HepG2 (cell line): ENCODE measurements at regions not wholly inside any gene's neighbourhood (a gene's known extent, or its start where the extent isn't known, plus 50 kb on each side); places are given as distances from the start of the nearest gene placed in this dataset.

Experiments
- ATAC-seq: fragments of 200-7000 bp; cut with Tn5 transposase; 3 replicates; pipeline ENCODE4 v1.9.1; 2020; ENCODE audit warnings: mild to moderate bottlenecking, moderate library complexity
- BruUV-seq: library from RNA; stranded (reverse); fragments of 400-500 nt; replicated peaks from 2 replicates; lab custom pipeline; 2021; lab: Mats Ljungman, UMichigan
- CTCF ChIA-PET: fragments of 300-600 bp; formaldehyde crosslinking; extraction: SDS; loops from one replicate; lab custom pipeline; 2021; ENCODE audit warnings: low total read pairs, inconsistent platforms, low intra/inter-chr PET ratio; lab: Yijun Ruan, JAX
- POLR2A ChIA-PET: fragments of 350-600 bp; sonication (Branson Sonifier 250); formaldehyde crosslinking; loops from one replicate; lab custom pipeline; 2020; ENCODE audit warnings: antibody characterized with exemption, inconsistent platforms; lab: Yijun Ruan, JAX
- DNase-seq: peaks from one replicate; pipeline ENCODE4 v3.0.0-alpha.2; 2015; ENCODE audit warnings: low spot score
- FAIRE-seq: peaks from 3 replicates; lab custom pipeline; 2011; peaks lifted over from hg19 to GRCh38; lab: Jason Lieb, UNC
- H2AFZ ChIP-seq: one replicate; pipeline ENCODE4 v1.6.1; 2011; ENCODE audit warnings: low read length, inconsistent platforms
- H3K27ac ChIP-seq: fragments of 300-600 bp; 3 replicates; pipeline ENCODE4 v1.8.0; 2011; ENCODE audit warnings: mixed run types, mild to moderate bottlenecking, mixed read lengths, low read length, inconsistent platforms; ENCODE audit not compliant: insufficient read depth; ENCODE audit errors: extremely low read length
- H3K27me3 ChIP-seq, 2 experiments: fragments of 200-600 bp in 1 of 2; 2 replicates in 1 of 2; 3 replicates in 1 of 2; pipeline versions ENCODE4 v1.6.0 to v1.8.0; 2011; ENCODE audit warnings: low read length in 2 of 2, mild to moderate bottlenecking in 2 of 2, moderate library complexity in 2 of 2, inconsistent platforms in 1 of 2; ENCODE audit not compliant: insufficient read depth in 2 of 2, control insufficient read depth in 1 of 2
- H3K36me3 ChIP-seq, 2 experiments: fragments of 200-600 bp in 1 of 2; replicated peaks in 1 of 2; 2 replicates in 1 of 2; 3 replicates in 1 of 2; pipeline versions ENCODE4 v1.5.1 to v1.8.0; 2011; ENCODE audit warnings: low read length in 2 of 2, inconsistent platforms in 1 of 2; ENCODE audit not compliant: insufficient read depth in 2 of 2, control insufficient read depth in 1 of 2
- H3K4me1 ChIP-seq: 2 replicates; pipeline ENCODE4 v1.5.1; 2012; ENCODE audit warnings: low read length, inconsistent platforms; ENCODE audit not compliant: insufficient read depth
- H3K4me2 ChIP-seq: 2 replicates; pipeline ENCODE4 v1.6.0; 2011; ENCODE audit warnings: low read depth, low read length, inconsistent platforms
- H3K4me3 ChIP-seq, 3 experiments: fragments of 200-600 bp in 1 of 3; sonication (generic), shearing (Covaris generic) in 1 of 3; replicated peaks in 1 of 3; 2 replicates each; pipeline ENCODE4 v1.5.1; 2011 to 2016; ENCODE audit warnings: low read length in 3 of 3, inconsistent platforms in 2 of 3, low read depth in 2 of 3, mild to moderate bottlenecking in 2 of 3, control low read depth in 1 of 3, mixed read lengths in 1 of 3; ENCODE audit not compliant: insufficient read depth in 1 of 3
- H3K79me2 ChIP-seq: one replicate; pipeline ENCODE4 v1.6.1; 2011; ENCODE audit warnings: low read length, inconsistent platforms; ENCODE audit not compliant: insufficient read depth
- H3K9ac ChIP-seq: 2 replicates; pipeline ENCODE4 v1.6.0; 2011; ENCODE audit warnings: mild to moderate bottlenecking, low read depth, low read length, inconsistent platforms; ENCODE audit not compliant: insufficient read depth
- H3K9me3 ChIP-seq: 2 replicates; pipeline ENCODE4 v1.5.1; 2012; ENCODE audit warnings: mild to moderate bottlenecking, low read length
- H4K20me1 ChIP-seq: 2 replicates; pipeline ENCODE4 v1.6.0; 2011; ENCODE audit warnings: inconsistent platforms, mild to moderate bottlenecking, low read length, moderate library complexity; ENCODE audit not compliant: insufficient read depth
- ATF7 ChIP-seq, 2 experiments: fragments of 450-650 bp in 1 of 2; sonication (generic) in 1 of 2; formaldehyde crosslinking in 1 of 2; IDR thresholded peaks; 2 replicates each; pipeline versions ENCODE4 v1.4.0 to v1.6.1; 2016 to 2020; ENCODE audit warnings: antibody characterized with exemption in 1 of 2, mild to moderate bottlenecking in 1 of 2, missing genetic modification reagents in 1 of 2
- CREB1 ChIP-seq, 2 experiments: fragments of 450-650 bp in 1 of 2; IDR thresholded peaks; 2 replicates each; pipeline ENCODE4 v1.6.1; 2016 to 2017; ENCODE audit warnings: control low read depth in 1 of 2, mild to moderate bottlenecking in 1 of 2, missing compliant biosample characterization in 1 of 2, missing genetic modification characterization in 1 of 2
- DNMT1 ChIP-seq: sonication (generic); formaldehyde crosslinking; IDR thresholded peaks from 2 replicates; pipeline ENCODE4 v1.5.1; 2020; ENCODE audit warnings: mild to moderate bottlenecking, missing genetic modification reagents
- HDAC1 ChIP-seq: sonication (generic); formaldehyde crosslinking; IDR thresholded peaks from 2 replicates; pipeline ENCODE4 v1.5.1; 2020; ENCODE audit warnings: mild to moderate bottlenecking, missing genetic modification reagents
- ISX ChIP-seq: sonication (generic); formaldehyde crosslinking; conservative IDR thresholded peaks from 2 replicates; pipeline ENCODE4 v1.5.0; 2020; ENCODE audit warnings: missing genetic modification reagents
- NR2C2 ChIP-seq: sonication (generic); formaldehyde crosslinking; IDR thresholded peaks from 2 replicates; pipeline ENCODE4 v1.4.0; 2020; ENCODE audit warnings: missing genetic modification reagents, mild to moderate bottlenecking, moderate library complexity, borderline replicate concordance
- ZNF20 ChIP-seq: sonication (generic); formaldehyde crosslinking; IDR thresholded peaks from 2 replicates; pipeline ENCODE4 v1.4.0; 2020; ENCODE audit warnings: mild to moderate bottlenecking, moderate library complexity, missing genetic modification reagents
- ZNF343 ChIP-seq: sonication (generic); formaldehyde crosslinking; IDR thresholded peaks from 2 replicates; pipeline ENCODE4 v1.4.0; 2020; ENCODE audit warnings: mild to moderate bottlenecking, missing genetic modification reagents
- ZNF7 ChIP-seq: IDR thresholded peaks from 2 replicates; pipeline ENCODE4 v1.6.1; 2016; ENCODE audit warnings: missing biosample characterization, missing genetic modification reagents
- WGBS: methylation state at CpG from one replicate; pipeline ENCODE4 v1.1.6; 2017; ENCODE audit warnings: low lambda C conversion rate; 5-methylcytosine and 5-hydroxymethylcytosine counted together
- in situ Hi-C: cut with HindIII; loops from 2 replicates; pipeline ENCODE4 v1.10.0; 2017; ENCODE audit warnings: low pct_unique_long_range_greater_than_20kb; ENCODE audit not compliant: extremely low pct_ligation_motif_present
- intact Hi-C: fragments of 100-400 bp; cut with micrococcal nuclease; formaldehyde crosslinking; loops from one replicate; pipeline ENCODE4 v1.10.0; 2022; ENCODE audit not compliant: unreplicated experiment
- TF ChIP-seq, protein P1 (sequence below): sonication (generic); formaldehyde crosslinking; IDR thresholded peaks from 2 replicates; pipeline ENCODE4 v1.4.0; 2020; ENCODE audit warnings: missing genetic modification reagents
- TF ChIP-seq, protein P2 (sequence below): IDR thresholded peaks from 2 replicates; pipeline ENCODE4 v1.6.1; 2016; ENCODE audit warnings: low read depth, borderline replicate concordance

DNA sequence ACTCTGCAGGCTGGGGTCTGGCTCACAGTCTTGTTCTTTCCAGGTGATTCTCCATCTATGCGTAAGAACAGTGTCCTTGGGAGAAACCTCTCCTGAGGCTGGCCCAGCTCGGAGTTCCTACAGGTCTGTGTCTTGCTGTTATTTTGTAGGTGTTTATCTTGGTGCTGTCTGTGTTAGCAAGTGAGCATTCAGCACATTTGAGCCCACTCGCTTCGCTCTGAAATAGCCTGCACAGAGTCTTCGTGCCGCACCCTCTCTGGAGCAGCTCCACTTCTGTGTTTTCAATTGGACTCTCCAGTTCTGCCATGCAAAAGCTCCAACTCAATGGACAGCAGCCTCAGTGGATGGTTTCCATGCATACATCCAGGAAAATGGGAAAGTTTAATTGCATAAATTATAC is 378.2 kb upstream of the ST6GAL2 start:
- Histone ChIP-seq H3K79me2 (no peaks in the 10 kb centered on the region), H3K4me3 (no peak overlapping the region), H2AFZ (no peak overlapping the region), H3K9me3 (no peaks in the 10 kb centered on the region), H3K4me1 (no peaks in the 10 kb centered on the region), H3K27me3 (no peaks in the 10 kb centered on the region), H3K4me2 (no peak overlapping the region), H3K9ac (no peak overlapping the region), H4K20me1 (no peaks in the 10 kb centered on the region), H3K36me3 (no peaks in the 10 kb centered on the region), H3K27ac (no peak overlapping the region)
- no peak for FAIRE-seq
- no peak for DNase-seq
- intact Hi-C loops, result no loop called here
- WGBS, result 52% methylated on average over 6 of the region's 6 CpGs
- no TSS peak for BruUV-seq
- ATAC-seq, result no peak
- TF ChIP-seq HDAC1 (CRISPR knock-in tag) (no peak), ISX (CRISPR knock-in tag) (no peak), ZNF20 (no peak), ZNF7 (CRISPR knock-in tag) (no peak), ZNF343 (CRISPR knock-in tag) (no peak), DNMT1 (CRISPR knock-in tag) (no peak)
- TF ChIP-seq, protein P1, sequence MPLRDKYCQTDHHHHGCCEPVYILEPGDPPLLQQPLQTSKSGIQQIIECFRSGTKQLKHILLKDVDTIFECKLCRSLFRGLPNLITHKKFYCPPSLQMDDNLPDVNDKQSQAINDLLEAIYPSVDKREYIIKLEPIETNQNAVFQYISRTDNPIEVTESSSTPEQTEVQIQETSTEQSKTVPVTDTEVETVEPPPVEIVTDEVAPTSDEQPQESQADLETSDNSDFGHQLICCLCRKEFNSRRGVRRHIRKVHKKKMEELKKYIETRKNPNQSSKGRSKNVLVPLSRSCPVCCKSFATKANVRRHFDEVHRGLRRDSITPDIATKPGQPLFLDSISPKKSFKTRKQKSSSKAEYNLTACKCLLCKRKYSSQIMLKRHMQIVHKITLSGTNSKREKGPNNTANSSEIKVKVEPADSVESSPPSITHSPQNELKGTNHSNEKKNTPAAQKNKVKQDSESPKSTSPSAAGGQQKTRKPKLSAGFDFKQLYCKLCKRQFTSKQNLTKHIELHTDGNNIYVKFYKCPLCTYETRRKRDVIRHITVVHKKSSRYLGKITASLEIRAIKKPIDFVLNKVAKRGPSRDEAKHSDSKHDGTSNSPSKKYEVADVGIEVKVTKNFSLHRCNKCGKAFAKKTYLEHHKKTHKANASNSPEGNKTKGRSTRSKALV, result no peak
- ChIA-PET CTCF (no interaction called here), POLR2A (no interaction called here)
- in situ Hi-C loops, result no loop called here

DNA sequence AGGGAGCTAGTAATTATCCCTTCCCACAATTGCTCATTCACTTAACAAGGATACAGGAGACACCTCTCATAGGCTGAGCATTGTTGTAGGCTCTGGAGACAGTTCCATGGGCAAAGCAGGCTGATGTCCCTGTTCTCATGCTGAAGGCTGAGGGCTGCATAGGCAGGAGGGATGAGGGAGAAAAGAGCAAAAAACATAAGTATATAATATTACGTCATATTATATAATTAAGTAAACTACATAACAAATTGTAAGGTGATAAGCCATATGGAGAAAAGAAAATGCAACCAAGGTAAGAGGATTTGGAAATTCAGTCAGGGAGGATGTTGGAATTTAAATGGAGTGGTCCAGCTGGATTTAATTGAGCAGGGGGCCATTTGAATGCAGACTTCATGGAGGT is 380.6 kb upstream of the ST6GAL2 start:
- CTCF ChIA-PET, result no interaction called here
- WGBS, result 14% methylated on average over 1 of the region's 1 CpG
- no peaks in the 10 kb centered on the region for H3K36me3 ChIP-seq
- H3K79me2 ChIP-seq, result no peaks in the 10 kb centered on the region
- no TSS peak for BruUV-seq
- TF ChIP-seq CREB1 (IDR thresholded peaks at IDR 0.05) (peak; percentile 37; the same call in 1 of the 2 replicates), CREB1 (CRISPR knock-in tag; IDR thresholded peaks at IDR 0.05) (no peak), NR2C2 (no peak), ATF7 (IDR thresholded peaks at IDR 0.05) (peak; percentile 92), ATF7 (CRISPR knock-in tag; IDR thresholded peaks at IDR 0.05) (no peak)
- TF ChIP-seq, protein P2, sequence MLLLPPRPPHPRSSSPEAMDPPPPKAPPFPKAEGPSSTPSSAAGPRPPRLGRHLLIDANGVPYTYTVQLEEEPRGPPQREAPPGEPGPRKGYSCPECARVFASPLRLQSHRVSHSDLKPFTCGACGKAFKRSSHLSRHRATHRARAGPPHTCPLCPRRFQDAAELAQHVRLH, result no peak
- TF ChIP-seq, all 625 proteins: peak for 2
- Histone ChIP-seq H4K20me1 (no peaks in the 10 kb centered on the region), H3K9ac (no peak overlapping the region), H3K27me3 (no peaks in the 10 kb centered on the region), H3K27ac (no peak overlapping the region), H3K4me3 (no peak overlapping the region), H3K4me1 (no peaks in the 10 kb centered on the region), H3K9me3 (no peaks in the 10 kb centered on the region), H3K4me2 (no peak overlapping the region), H2AFZ (no peak overlapping the region)
- POLR2A ChIA-PET, result no interaction called here
- no peak for DNase-seq
- intact Hi-C loops, result no loop called here
- FAIRE-seq, result no peak
- in situ Hi-C loops, result no loop called here
- ATAC-seq, result no peak
